ENCODE measurements at regions not wholly inside any gene's neighbourhood (a gene's known extent, or its start where the extent isn't known, plus 50 kb on each side); places are given as distances from the start of the nearest gene placed in this dataset.

DNA sequence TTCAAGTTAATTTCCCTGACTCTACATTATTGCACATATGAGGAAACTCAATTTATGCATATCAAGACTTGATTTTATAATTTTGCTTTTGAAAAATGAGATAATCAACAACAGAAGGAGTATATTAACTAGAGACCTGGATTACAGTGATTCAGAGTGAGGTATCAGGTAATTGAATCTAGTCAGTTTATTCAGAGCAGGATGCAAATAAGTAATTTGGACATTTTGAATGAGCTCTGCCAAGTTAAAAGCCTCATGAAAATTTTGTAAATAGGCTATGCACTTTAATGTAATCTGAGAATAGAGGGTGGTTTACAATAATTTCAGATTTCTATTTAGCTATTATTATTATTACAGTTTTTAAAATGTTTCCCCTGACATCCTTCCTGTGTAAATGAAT, 203.7 kb upstream of the EMCN start:
- no peak for DNase-seq

GRCh38 chr4:100721077-100721476, 203.3 kb upstream of the EMCN start:
- DNase-seq: no peak

GRCh38 chr4:100716416-100716815, 198.6 kb upstream of the EMCN start:
- no peak for DNase-seq

- DNase-seq: no peak
Observed at GRCh38 chr4:100708776-100709175, 191.0 kb upstream of the EMCN start.

DNA sequence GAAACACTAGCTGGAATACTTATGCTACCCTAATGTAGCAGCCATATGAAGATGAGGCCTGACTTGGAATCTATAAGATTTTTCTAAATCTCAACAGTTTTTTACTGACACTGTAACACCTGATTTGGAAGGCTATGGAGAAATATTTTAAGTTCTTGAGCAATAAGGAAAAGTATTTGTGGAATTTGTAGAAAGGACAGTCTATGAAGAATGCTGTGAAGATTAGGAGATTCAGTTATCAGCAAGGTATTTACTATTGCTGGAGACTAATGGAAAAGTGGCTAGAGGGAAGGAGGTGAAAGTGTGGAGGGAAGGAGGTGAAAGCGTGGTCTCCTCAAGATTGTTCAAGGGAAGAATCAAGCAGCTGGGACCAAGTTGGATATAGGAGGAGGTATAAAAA, 190.0 kb upstream of the EMCN start:
- DNase-seq: no peak

DNA sequence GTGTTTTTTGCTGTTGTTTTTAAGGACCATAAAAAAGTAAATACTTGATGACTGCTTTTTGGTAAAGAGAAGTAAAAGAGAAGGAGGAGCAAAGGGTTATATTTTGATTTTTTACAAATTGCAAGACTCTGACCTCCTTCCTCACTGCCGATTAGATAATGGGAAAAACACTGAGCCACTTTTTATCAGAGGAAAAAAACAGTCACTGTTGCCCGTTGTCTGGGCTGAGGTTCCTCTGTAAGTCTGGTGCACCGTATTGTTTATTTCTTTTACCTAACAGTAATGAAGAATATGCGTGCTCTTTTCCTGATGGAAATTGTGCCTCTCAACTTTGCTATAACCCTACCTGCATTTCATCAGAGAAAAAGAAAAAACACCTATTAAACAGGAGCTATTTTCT, 178.7 kb upstream of the EMCN start:
- no peak for DNase-seq

DNA sequence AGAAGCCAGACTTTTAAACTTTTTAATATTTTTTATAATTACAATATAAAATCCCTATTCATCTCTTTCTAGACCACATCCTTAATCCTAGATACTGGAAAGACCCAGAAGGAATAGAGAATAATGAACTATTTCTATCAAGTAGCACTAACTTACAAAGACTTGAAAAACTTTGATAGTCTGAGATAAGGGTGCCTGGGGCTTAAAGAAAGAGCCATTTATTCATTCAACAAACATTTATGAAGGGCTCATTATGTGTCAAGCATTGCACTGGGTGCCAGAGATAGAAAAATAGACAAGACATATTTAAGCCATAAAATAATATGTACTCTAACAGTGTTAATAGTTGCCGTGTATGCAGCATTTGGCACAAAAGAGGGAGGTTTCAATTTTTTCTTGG, 178.0 kb upstream of the EMCN start:
- no peak for DNase-seq

DNA sequence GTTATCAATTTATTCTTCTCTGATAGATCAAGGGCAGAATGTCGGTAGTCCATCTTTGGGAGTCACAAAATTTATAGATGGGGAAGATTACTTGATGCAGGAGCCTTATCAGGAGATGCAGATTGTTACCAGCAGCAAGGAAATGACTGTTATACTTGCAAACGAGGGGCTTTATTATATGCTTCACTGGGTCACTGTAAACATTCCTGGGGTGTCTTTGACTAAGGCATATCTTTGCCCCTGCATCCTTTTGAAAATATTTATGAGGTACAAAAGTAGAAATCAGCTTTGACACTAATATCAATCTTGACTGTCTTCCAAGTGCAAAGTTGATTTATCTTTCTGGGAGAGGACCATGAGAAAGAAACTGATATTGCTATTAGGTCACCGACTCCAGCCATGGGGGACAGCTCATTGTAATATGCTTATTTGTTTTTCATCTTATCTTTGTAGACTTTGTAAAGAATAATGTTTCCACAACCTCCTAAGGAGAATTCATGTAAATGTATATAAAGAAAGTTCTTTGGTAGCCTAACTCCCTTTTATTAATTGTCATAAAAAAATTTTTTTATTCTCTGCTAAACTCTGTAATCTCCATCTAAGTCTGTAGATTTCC, 177.3 kb upstream of the EMCN start:
- no peak for DNase-seq

- DNase-seq: no peak
Observed at GRCh38 chr4:100694467-100694866, 176.6 kb upstream of the EMCN start.

DNA sequence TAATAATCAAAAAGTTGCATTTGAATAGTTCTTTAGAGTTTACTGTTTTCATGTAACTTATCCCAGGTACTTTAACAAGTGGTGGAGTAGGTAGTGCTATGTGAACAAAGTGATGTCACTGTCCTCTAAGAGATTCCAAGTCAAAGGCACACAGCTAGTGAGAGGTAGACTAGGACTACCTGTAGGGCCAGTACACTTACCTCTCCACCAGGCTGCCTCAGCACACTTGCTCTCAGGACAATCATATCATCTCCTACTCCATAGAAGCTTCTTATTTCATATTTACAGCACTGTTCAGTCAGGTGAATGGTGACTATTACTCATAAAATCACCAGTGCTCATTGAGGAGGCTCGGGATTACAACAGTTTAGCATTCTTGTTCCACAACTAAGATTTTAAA, 173.0 kb upstream of the EMCN start:
- no peak for DNase-seq

GRCh38 chr4:100688368-100688767, 170.5 kb upstream of the EMCN start:
- no peak for DNase-seq

GRCh38 chr4:100682477-100683218, 164.8 kb upstream of the EMCN start:
- DNase-seq: no peak

- DNase-seq: no peak
Observed at GRCh38 chr4:100681289-100681688, 163.5 kb upstream of the EMCN start.

DNA sequence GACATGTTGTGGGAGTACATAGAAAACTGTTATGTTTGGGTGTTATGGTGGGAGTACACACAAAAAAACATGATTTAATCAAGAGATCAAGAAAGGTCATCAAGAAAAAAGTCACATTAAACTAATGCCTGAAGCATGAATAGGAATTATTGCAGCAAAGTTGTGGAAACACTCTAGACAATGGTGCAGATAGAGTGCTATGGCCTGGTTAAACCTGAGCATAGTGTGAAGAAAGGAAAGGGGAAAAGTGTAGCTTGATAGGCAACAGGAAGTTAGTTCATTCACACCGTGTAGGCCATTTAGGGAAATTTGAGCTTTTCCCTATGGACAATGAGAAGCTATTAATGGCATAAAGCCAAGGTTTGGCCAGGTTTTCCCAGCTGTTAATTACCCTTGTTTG, 162.1 kb upstream of the EMCN start:
- no peak for DNase-seq

DNA sequence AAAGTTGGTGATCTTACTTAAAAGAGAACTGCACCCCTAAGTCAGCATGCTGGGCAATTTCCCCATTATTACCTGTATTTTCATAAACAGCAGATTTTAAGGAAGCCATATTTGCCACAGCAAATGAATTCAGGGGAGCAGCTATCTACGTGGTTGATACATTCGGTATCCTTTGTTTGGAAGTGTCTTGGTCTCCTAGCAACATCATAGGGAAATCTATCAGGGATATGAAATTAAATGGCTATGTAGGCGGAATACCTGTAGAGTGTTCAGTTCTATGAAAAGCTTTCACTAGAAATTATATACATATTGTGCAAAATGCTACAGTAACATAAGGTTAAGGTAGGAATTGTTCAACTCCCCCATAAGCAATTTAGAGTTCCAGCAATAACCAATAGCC, 157.2 kb upstream of the EMCN start:
- DNase-seq: no peak

- DNase-seq: no peak
Observed at GRCh38 chr4:100657187-100657586, 139.4 kb upstream of the EMCN start.

DNA sequence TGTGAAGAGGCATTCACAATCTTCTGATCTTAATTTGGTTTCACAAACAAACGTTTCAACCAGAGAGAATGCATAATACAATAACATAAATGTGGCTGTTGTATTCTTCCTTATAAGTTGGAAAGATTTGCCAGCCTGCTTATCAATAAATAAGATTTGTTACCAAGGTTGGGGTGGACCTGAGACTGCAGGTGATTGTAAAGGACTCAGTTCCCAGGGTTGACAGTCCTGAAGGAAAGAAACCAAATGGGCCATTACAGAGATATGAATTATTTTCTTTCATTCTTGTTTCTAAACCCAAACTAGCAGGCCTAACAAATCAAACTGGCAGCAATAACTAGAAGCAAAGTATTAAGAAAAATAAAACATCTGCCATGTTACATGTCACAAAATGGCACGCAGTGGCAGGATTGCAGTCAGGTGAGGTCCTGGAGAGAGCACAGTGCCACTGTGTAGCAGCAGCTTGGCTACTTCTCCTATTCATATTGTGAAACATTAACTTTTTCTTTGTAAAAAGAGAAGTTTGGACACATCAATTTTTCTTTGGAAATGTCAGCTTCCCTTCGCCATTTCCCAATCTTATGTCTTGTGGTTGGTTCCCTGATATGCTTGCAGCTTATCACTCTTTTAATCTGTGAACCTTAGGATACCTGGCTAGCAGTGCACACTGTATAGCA, 133.8 kb upstream of the EMCN start:
- DNase-seq: no peak

DNA sequence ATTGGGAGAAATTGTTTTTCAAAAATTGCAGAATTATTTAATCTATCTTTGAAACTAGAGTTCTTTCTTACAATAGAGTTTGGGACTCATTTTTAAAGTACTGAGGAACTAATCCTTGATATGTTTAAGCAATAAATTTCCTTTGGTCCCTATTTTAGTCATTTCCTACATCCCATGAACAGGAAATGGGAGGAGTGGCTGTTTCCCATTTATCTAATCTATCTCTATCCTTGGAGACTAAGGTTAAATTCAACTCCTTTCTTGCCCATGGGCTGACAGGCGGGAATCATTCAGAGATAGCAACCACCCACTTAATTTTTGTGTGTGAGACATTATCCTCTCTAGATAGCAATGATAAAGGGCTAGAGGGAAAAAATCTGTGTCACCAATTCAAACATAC, 131.6 kb upstream of the EMCN start:
- DNase-seq: no peak

- no peak for DNase-seq
Observed at GRCh38 chr4:100644150-100644549, 126.3 kb upstream of the EMCN start.

- no peak for DNase-seq
Observed at GRCh38 chr4:100641336-100641735, 123.5 kb upstream of the EMCN start.

GRCh38 chr4:100635899-100636298, 118.1 kb upstream of the EMCN start:
- no peak for DNase-seq

DNA sequence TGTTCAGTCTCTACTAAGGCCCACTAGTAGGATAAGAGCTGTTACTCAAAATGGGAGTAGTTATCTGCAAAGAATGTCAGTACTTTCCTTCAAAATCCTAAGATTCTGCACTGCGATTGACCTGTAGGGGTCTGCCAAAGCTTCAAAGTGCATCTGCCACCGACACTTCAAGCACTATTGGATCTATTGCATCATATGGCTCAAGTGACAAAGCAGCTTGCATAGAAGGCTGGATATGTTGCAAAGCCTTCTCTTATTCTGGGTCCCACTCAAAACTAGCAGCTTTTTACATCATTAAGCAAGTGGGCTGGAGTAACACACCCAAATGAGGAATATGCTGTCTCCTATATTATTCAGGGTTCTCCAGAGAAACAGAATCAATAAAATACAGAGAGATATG, 115.4 kb upstream of the EMCN start:
- DNase-seq: no peak

DNA sequence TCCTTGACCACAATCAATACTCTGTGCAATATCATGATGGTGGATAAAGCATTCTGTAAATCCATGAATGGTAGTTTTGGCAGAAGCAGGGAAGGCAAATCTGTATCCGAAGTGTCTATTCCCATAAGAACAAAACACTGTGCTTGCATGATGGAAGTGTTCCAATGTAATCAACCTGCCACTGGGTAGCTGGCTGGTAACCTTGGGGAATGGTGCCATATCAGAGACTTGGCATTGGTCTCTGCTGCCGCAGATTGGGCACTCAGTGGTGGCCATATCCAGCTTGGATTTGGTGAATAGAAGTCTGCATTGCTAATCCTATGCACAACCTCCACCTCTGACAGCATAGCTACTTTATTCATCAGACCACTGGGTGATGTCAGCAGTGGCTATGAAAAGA, 114.3 kb upstream of the EMCN start:
- DNase-seq: no peak

DNA sequence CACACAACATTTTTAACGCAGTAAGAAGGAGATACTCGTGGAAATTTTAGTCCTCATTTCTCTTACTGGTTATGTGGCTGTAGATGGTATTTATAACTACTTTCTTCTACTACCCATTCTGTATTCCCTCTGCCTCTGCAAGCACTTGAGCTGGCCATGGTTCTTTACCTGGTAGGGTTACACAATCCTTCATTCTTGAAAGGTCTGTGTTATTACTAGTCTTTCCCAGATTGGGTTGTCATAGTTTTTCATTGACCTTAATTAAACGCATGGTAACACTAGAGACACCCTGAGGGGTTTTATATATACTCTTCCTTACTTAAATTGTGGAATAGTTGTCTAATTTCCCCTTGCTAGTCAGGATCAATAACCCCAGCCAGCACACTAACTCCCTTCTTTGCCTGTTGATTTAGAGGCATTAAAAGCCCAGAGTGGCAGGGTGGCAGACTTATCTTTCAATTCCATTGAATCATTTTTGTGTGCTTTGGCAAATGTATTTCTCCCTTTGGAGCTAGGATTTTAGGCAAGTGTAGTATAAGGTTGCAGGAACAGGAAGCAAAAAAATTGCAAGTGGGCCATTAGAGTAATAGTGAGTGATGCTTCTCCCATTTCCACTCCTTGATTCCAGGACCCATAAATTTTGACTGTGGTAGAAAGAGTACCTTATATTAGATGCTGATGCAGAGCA, 113.6 kb upstream of the EMCN start:
- DNase-seq: no peak

Data from NCI-H146 (cell line).